Lung (tissue), 11 donors: ENCODE measurements at regions not wholly inside any gene's neighbourhood (a gene's known extent, or its start where the extent isn't known, plus 50 kb on each side); places are given as distances from the start of the nearest gene placed in this dataset.

Source experiments
- ATAC-seq: fragments of 200-7000 bp; cut with Tn5 transposase; one replicate; pipeline ENCODE4 v1.9.1; 2020; ENCODE audit warnings: moderate number of reproducible peaks; ENCODE audit not compliant: insufficient read depth, low FRiP score
- DNase-seq, 3 donors: peaks; one replicate each; pipeline ENCODE4 v3.0.0-alpha.2; 2013 to 2017
- H3K27ac ChIP-seq, 2 donors: one replicate each; pipeline ENCODE4 v1.5.1; 2013; ENCODE audit warnings: mild to moderate bottlenecking in 2 of 2, moderate library complexity in 2 of 2, control low read depth in 1 of 2, inconsistent platforms in 1 of 2, low read depth in 1 of 2, low read length in 1 of 2
- H3K27me3 ChIP-seq, 3 donors: one replicate each; pipeline ENCODE4 v1.5.1; 2013; ENCODE audit warnings: low read length in 2 of 3; ENCODE audit not compliant: control insufficient read depth in 3 of 3, insufficient read depth in 3 of 3
- H3K36me3 ChIP-seq, 4 donors: one replicate each; pipeline ENCODE4 v1.5.1; 2013; ENCODE audit warnings: low read length in 4 of 4, mild to moderate bottlenecking in 1 of 4, moderate library complexity in 1 of 4; ENCODE audit not compliant: control insufficient read depth in 4 of 4, insufficient read depth in 4 of 4
- H3K4me1 ChIP-seq, 5 donors: one replicate each; pipeline ENCODE4 v1.5.1; 2013; ENCODE audit warnings: low read length in 5 of 5, mild to moderate bottlenecking in 2 of 5, moderate library complexity in 1 of 5; ENCODE audit not compliant: control insufficient read depth in 5 of 5, insufficient read depth in 5 of 5
- H3K4me3 ChIP-seq: one replicate; pipeline ENCODE4 v1.5.1; 2013; ENCODE audit warnings: mild to moderate bottlenecking, control low read depth, moderate library complexity
- H3K9ac ChIP-seq, 2 donors: one replicate each; pipeline ENCODE4 v1.5.1; 2013; ENCODE audit warnings: low read length in 2 of 2, control low read depth in 1 of 2; ENCODE audit not compliant: insufficient read depth in 1 of 2
- H3K9me3 ChIP-seq, 4 donors: one replicate each; pipeline ENCODE4 v1.5.1; 2013; ENCODE audit warnings: low read length in 3 of 4, mild to moderate bottlenecking in 1 of 4, moderate library complexity in 1 of 4; ENCODE audit not compliant: control insufficient read depth in 4 of 4, insufficient read depth in 3 of 4
- CTCF ChIP-seq: IDR thresholded peaks from 2 replicates; pipeline ENCODE4 v1.5.1; 2012; ENCODE audit warnings: mild to moderate bottlenecking; ENCODE audit errors: control extremely low read depth, extremely low read depth
- WGBS, 2 donors: extraction: QIAGEN DNeasy Blood & Tissue Kit; methylation state at CpG; one replicate each; pipeline ENCODE4 v1.1.7; 2013; 5-methylcytosine and 5-hydroxymethylcytosine counted together
- donor health status: control.
- donor health status: control.
- donor health status: Bipolar disorder and iron deficiency.
- donor health status: healthy.
- donor health status: DM: yes; HTN: yes; CAD: no.

- no peaks in the 10 kb centered on the region for H3K36me3 ChIP-seq
- H3K9me3 ChIP-seq: no peaks in the 10 kb centered on the region
- H3K9ac ChIP-seq: no peak overlapping the region
- DNase-seq: no peak
- WGBS, 2 donors: 51 to 75% methylated on average over 1 of the region's 1 CpG
- H3K4me3 ChIP-seq: no peak overlapping the region
- no peaks in the 10 kb centered on the region for H3K4me1 ChIP-seq
- H3K27me3 ChIP-seq: no peaks in the 10 kb centered on the region
- TF ChIP-seq CTCF: no peak
- H3K27ac ChIP-seq: no peak overlapping the region
- no peak for ATAC-seq
Measured at GRCh38 chr2:146207417-146207816, 1637.4 kb upstream of the ACVR2A start.

- 86 to 87% methylated on average over 5 of the region's 5 CpGs for WGBS, 2 donors
- Histone ChIP-seq H3K36me3 (no peaks in the 10 kb centered on the region), H3K27ac (no peak overlapping the region), H3K9ac (no peak overlapping the region), H3K9me3 (no peaks in the 10 kb centered on the region), H3K27me3 (no peaks in the 10 kb centered on the region), H3K4me3 (no peak overlapping the region), H3K4me1 (no peaks in the 10 kb centered on the region)
- no peak for ATAC-seq
- TF ChIP-seq CTCF: no peak
- no peak for DNase-seq
Measured at GRCh38 chr2:146203064-146203624, 1641.7 kb upstream of the ACVR2A start.

GRCh38 chr2:146193619-146194018 is 1651.2 kb upstream of the ACVR2A start:
- ATAC-seq (no peak), DNase-seq (no peak)
- H3K9ac ChIP-seq: no peak overlapping the region
- TF ChIP-seq CTCF: no peak
- H3K36me3 ChIP-seq: no peaks in the 10 kb centered on the region
- H3K4me3 ChIP-seq: no peak overlapping the region
- no peaks in the 10 kb centered on the region for H3K9me3 ChIP-seq
- H3K27ac ChIP-seq: no peak overlapping the region
- no peaks in the 10 kb centered on the region for H3K27me3 ChIP-seq
- no peaks in the 10 kb centered on the region for H3K4me1 ChIP-seq

GRCh38 chr2:146189541-146189940 is 1655.3 kb upstream of the ACVR2A start:
- no peak for ATAC-seq
- H3K27ac ChIP-seq: no peak overlapping the region
- TF ChIP-seq CTCF: no peak
- no peaks in the 10 kb centered on the region for H3K27me3 ChIP-seq
- no peaks in the 10 kb centered on the region for H3K9me3 ChIP-seq
- no peak overlapping the region for H3K4me3 ChIP-seq
- no peaks in the 10 kb centered on the region for H3K36me3 ChIP-seq
- DNase-seq: no peak
- no peaks in the 10 kb centered on the region for H3K4me1 ChIP-seq
- no peak overlapping the region for H3K9ac ChIP-seq
